Mesothelial cell of epicardium (in vitro differentiated cells): ENCODE measurements at regions not wholly inside any gene's neighbourhood (a gene's known extent, or its start where the extent isn't known, plus 50 kb on each side); places are given as distances from the start of the nearest gene placed in this dataset.

ENCODE experiments used
- DNase-seq, 2 experiments: peaks; one replicate each; pipeline ENCODE4 v3.0.0; 2021; ENCODE audit warnings: low spot score in 2 of 2; ENCODE audit not compliant: unreplicated experiment in 2 of 2
- H3K27ac Mint-ChIP-seq: 2 replicates; pipeline ENCODE4 v1.8.0; 2021; ENCODE audit warnings: mixed read lengths
- H3K27me3 Mint-ChIP-seq: 2 replicates; pipeline ENCODE4 v1.8.0; 2021; ENCODE audit warnings: low read depth, mixed read lengths
- H3K36me3 Mint-ChIP-seq: 2 replicates; pipeline ENCODE4 v1.8.0; 2021; ENCODE audit warnings: mixed read lengths
- H3K4me1 Mint-ChIP-seq: 2 replicates; pipeline ENCODE4 v1.8.0; 2021; ENCODE audit warnings: mixed read lengths
- H3K4me3 Mint-ChIP-seq: 2 replicates; pipeline ENCODE4 v1.8.0; 2021; ENCODE audit warnings: mild to moderate bottlenecking, moderate library complexity, mixed read lengths
- H3K9me3 Mint-ChIP-seq: 2 replicates; pipeline ENCODE4 v1.8.0; 2021; ENCODE audit warnings: mixed read lengths
- CTCF ChIP-seq: fragments of 200-600 bp; sonication (generic); IDR thresholded peaks from one replicate; pipeline ENCODE4 v1.5.0; 2021; ENCODE audit warnings: antibody characterized with exemption; ENCODE audit not compliant: unreplicated experiment

DNA sequence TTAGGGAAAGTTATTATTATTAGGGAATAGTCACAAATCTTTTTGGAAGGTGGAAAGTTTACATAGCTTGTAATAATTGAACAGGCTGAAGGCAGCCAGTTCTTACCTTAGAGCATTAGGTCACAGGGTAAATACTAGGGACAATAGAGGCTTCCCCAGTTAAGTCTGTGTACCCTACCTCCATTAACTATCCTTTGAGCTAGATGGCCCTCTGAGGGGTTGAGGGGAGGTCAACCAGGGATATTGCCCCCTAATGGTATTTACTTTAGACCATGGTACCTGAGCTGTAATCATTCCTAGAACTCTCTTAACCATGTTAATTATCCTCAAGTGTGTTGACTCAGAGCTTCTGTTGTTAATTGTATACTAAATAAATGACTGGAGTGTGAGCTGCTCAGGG, 120.5 kb upstream of the SCN7A start:
- TF ChIP-seq CTCF, result no peak
- no peak for DNase-seq
- peaks cover 2% of the 10 kb centered on the region for H3K4me1 Mint-ChIP-seq
- H3K27me3 Mint-ChIP-seq, result no peaks in the 10 kb centered on the region
- H3K9me3 Mint-ChIP-seq, result peaks cover 15% of the 10 kb centered on the region
- H3K36me3 Mint-ChIP-seq, result no peaks in the 10 kb centered on the region
- no peak overlapping the region for H3K27ac Mint-ChIP-seq
- H3K4me3 Mint-ChIP-seq, result no peak overlapping the region

- H3K27ac Mint-ChIP-seq, result no peak overlapping the region
- no peaks in the 10 kb centered on the region for H3K4me1 Mint-ChIP-seq
- peaks cover 15% of the 10 kb centered on the region for H3K9me3 Mint-ChIP-seq
- DNase-seq, result no peak
- H3K27me3 Mint-ChIP-seq, result no peaks in the 10 kb centered on the region
- H3K4me3 Mint-ChIP-seq, result no peak overlapping the region
- no peak for TF ChIP-seq CTCF
- H3K36me3 Mint-ChIP-seq, result no peaks in the 10 kb centered on the region
Measured at GRCh38 chr2:166614029-166614428, 120.0 kb upstream of the SCN7A start.

GRCh38 chr2:166613226-166613625, 119.2 kb upstream of the SCN7A start:
- Mint-ChIP-seq H3K27me3 (no peaks in the 10 kb centered on the region), H3K36me3 (no peaks in the 10 kb centered on the region), H3K27ac (no peak overlapping the region), H3K4me1 (no peaks in the 10 kb centered on the region), H3K4me3 (no peak overlapping the region), H3K9me3 (peaks cover 15% of the 10 kb centered on the region)
- TF ChIP-seq CTCF, result no peak
- DNase-seq, result no peak

GRCh38 chr2:166612214-166612613, 118.2 kb upstream of the SCN7A start:
- TF ChIP-seq CTCF, result no peak
- no peak overlapping the region for H3K27ac Mint-ChIP-seq
- no peaks in the 10 kb centered on the region for H3K4me1 Mint-ChIP-seq

DNA sequence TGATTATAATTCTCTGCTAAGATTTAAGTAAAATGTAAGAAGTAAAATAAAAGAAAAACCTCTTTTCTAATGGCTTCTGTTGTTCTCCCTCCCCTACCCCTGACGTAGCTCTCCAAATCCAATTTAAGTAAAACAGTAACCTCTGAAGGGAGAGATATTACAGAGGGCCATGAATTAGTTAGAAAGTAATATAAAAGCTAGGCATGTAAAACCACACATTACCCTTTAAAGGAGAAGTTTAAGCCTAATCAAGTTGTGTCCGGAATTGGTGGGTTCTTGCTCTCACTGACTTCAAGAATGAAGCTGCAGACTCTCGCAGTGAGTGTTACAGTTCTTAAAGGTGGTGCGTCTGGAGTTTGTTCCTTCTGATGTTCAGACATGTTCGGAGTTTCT, 116.9 kb upstream of the SCN7A start:
- no peak for TF ChIP-seq CTCF
- Mint-ChIP-seq H3K9me3 (no peaks in the 10 kb centered on the region), H3K27ac (no peak overlapping the region), H3K4me3 (no peak overlapping the region), H3K36me3 (no peaks in the 10 kb centered on the region), H3K4me1 (no peaks in the 10 kb centered on the region), H3K27me3 (no peaks in the 10 kb centered on the region)
- no peak for DNase-seq

More at GRCh38 chr2:166612214-166612613, 118.2 kb upstream of the SCN7A start:
- no peaks in the 10 kb centered on the region for H3K27me3 Mint-ChIP-seq
- H3K9me3 Mint-ChIP-seq, result peaks cover 8% of the 10 kb centered on the region
- no peak for DNase-seq
- no peak overlapping the region for H3K4me3 Mint-ChIP-seq
- H3K36me3 Mint-ChIP-seq, result no peaks in the 10 kb centered on the region

DNA sequence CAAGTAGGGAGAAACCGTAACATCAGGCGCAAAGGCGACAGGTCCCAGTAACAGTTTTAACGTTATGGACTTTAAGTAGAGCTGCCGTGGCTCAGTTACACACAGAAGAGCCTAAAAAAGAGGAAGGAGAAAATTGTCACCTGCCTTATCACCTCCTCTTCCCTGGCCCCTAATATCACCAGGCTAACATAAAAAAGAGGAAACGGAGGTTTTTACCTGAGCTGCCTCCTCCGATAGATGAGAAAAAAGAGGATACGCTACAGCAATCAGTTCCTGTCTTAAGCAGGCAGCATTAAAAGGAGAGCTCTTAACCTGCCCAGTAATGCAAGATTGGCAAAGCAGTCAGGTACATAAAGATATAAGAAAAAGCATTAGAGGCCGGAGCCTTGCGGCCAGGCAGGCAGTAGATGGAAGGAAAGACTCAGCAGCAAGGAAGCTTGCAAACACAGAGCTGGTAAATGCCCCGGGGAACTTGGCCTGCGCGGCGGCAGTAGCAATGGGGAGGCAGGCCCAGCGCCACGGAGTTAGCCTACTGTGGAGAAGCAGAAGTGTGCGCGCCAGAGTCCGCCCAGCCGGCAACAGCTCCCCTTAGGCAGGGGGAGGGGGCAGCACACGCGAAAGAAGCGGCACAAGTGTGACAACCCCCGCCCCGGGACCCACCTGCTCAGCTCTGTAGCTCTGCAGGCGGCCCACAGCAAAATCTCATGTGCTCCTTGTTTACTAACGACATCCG, 116.3 kb upstream of the SCN7A start:
- no peak for DNase-seq
- Mint-ChIP-seq H3K4me3 (no peak overlapping the region), H3K4me1 (peaks cover 1% of the 10 kb centered on the region)

More for the DNA sequence above, 116.3 kb upstream of the SCN7A start:
- Mint-ChIP-seq H3K27me3 (no peaks in the 10 kb centered on the region), H3K36me3 (no peaks in the 10 kb centered on the region), H3K9me3 (no peaks in the 10 kb centered on the region), H3K27ac (no peak overlapping the region)
- TF ChIP-seq CTCF, result no peak
